T-helper 2 cell treated with Interferon-gamma antibody and Interleukin-4, amounts not matched to agents 5 μg/mL and 100 μg/mL, for 36 hours (primary cell): ENCODE measurements at regions not wholly inside any gene's neighbourhood (a gene's known extent, or its start where the extent isn't known, plus 50 kb on each side); places are given as distances from the start of the nearest gene placed in this dataset.

Source experiments
- DNase-seq: peaks from one replicate; pipeline ENCODE4 v3.0.0; 2021; ENCODE audit warnings: low spot score
- H3K27ac Mint-ChIP-seq: one replicate; pipeline ENCODE4 v1.8.0; 2021; ENCODE audit warnings: mild to moderate bottlenecking, mixed read lengths
- H3K27me3 Mint-ChIP-seq: one replicate; pipeline ENCODE4 v1.8.0; 2021; ENCODE audit warnings: low read depth, mixed read lengths
- H3K36me3 Mint-ChIP-seq: one replicate; pipeline ENCODE4 v1.8.0; 2021; ENCODE audit warnings: low read depth, mixed read lengths
- H3K4me1 Mint-ChIP-seq: one replicate; pipeline ENCODE4 v1.8.0; 2021; ENCODE audit warnings: low read depth, mixed read lengths
- H3K4me3 Mint-ChIP-seq: one replicate; pipeline ENCODE4 v1.8.0; 2022; ENCODE audit warnings: mild to moderate bottlenecking, moderate library complexity, mixed read lengths
- H3K9me3 Mint-ChIP-seq: one replicate; pipeline ENCODE4 v1.8.0; 2021; ENCODE audit warnings: mixed read lengths

GRCh38 chr2:60400462-60401246 lies 152.8 kb downstream of the BCL11A start:
- Mint-ChIP-seq H3K9me3 (no peaks in the 10 kb centered on the region), H3K4me1 (peaks cover 1% of the 10 kb centered on the region), H3K27ac (no peak overlapping the region), H3K27me3 (no peaks in the 10 kb centered on the region), H3K4me3 (no peak overlapping the region), H3K36me3 (no peaks in the 10 kb centered on the region)
- DNase-seq, result no peak

- H3K4me3 Mint-ChIP-seq, result no peak overlapping the region
- no peak for DNase-seq
- H3K27ac Mint-ChIP-seq, result no peak overlapping the region
- no peaks in the 10 kb centered on the region for H3K27me3 Mint-ChIP-seq
- no peaks in the 10 kb centered on the region for H3K9me3 Mint-ChIP-seq
- no peaks in the 10 kb centered on the region for H3K4me1 Mint-ChIP-seq
- H3K36me3 Mint-ChIP-seq, result no peaks in the 10 kb centered on the region
Measured at GRCh38 chr2:60394463-60394862, 159.0 kb downstream of the BCL11A start.

- H3K27ac Mint-ChIP-seq, result no peak overlapping the region
- H3K27me3 Mint-ChIP-seq, result no peaks in the 10 kb centered on the region
- H3K4me3 Mint-ChIP-seq, result no peak overlapping the region
- DNase-seq, result no peak
- H3K4me1 Mint-ChIP-seq, result no peaks in the 10 kb centered on the region
- H3K36me3 Mint-ChIP-seq, result no peaks in the 10 kb centered on the region
- no peaks in the 10 kb centered on the region for H3K9me3 Mint-ChIP-seq
Measured at GRCh38 chr2:60391649-60392375, 161.6 kb downstream of the BCL11A start.

DNA sequence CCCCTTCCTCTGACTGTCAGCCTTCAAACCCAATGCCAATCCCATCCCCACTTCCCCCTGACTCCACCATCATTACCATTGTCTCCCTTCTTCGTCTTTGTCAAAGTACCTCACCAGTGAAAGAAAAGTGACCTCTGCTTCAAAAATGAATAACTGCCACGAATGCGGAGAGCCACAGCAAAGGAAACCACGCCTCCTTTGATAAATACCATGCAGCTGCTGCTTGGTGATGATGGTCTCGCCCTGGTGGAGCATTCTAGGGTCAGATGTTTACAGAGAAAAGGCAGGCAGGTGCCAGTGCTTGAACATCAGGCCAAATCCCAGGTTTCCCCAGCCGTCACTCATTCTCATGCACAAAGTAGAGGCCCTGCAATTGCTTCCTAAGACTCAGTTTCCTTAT lies 162.2 kb downstream of the BCL11A start:
- Mint-ChIP-seq H3K27ac (no peak overlapping the region), H3K4me1 (no peaks in the 10 kb centered on the region), H3K9me3 (no peaks in the 10 kb centered on the region), H3K36me3 (no peaks in the 10 kb centered on the region), H3K27me3 (no peaks in the 10 kb centered on the region), H3K4me3 (no peak overlapping the region)
- no peak for DNase-seq

DNA sequence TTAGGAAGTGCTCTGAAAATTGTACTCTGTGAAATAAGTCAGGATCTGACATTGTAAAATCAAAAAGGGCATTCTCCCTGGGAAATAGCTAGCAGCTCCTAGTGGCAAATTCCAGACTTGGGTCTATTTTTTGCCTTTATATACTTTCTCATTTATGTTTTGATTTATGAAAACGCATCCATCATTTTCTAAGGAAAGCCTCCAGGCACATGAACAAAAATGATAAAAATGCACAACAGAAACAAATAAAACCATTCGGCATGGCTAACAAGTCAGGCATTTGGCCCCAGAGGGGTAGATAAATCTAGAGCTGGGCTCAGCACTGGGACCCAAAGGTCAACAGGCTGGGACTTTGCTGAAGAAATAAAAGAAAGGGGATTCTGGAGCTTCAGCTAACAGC lies 167.0 kb downstream of the BCL11A start:
- Mint-ChIP-seq H3K4me1 (no peaks in the 10 kb centered on the region), H3K27ac (no peak overlapping the region), H3K9me3 (no peaks in the 10 kb centered on the region), H3K4me3 (no peak overlapping the region), H3K36me3 (no peaks in the 10 kb centered on the region), H3K27me3 (no peaks in the 10 kb centered on the region)
- no peak for DNase-seq

DNA sequence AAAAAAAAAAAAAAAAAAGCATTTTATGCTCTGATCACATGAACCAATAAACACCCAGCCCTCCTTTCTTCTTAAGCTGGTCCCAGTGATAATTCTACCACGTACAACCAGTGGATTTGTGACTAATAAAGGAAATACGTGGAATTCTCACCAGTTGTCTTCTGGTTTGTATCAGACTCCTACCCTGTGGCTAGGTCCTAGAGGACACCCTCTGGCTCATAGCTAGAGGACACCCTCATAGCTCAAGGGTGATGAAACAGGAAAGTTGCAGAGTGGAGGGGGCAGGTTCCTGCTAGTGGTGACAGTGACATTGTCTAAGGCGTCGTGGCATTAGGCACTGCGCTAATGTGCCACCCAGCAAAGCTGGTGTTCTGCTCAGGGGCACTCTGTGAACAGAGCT lies 167.8 kb downstream of the BCL11A start:
- DNase-seq, result no peak
- no peaks in the 10 kb centered on the region for H3K9me3 Mint-ChIP-seq
- no peak overlapping the region for H3K27ac Mint-ChIP-seq
- H3K4me1 Mint-ChIP-seq, result no peaks in the 10 kb centered on the region
- no peaks in the 10 kb centered on the region for H3K36me3 Mint-ChIP-seq
- no peaks in the 10 kb centered on the region for H3K27me3 Mint-ChIP-seq
- no peak overlapping the region for H3K4me3 Mint-ChIP-seq

DNA sequence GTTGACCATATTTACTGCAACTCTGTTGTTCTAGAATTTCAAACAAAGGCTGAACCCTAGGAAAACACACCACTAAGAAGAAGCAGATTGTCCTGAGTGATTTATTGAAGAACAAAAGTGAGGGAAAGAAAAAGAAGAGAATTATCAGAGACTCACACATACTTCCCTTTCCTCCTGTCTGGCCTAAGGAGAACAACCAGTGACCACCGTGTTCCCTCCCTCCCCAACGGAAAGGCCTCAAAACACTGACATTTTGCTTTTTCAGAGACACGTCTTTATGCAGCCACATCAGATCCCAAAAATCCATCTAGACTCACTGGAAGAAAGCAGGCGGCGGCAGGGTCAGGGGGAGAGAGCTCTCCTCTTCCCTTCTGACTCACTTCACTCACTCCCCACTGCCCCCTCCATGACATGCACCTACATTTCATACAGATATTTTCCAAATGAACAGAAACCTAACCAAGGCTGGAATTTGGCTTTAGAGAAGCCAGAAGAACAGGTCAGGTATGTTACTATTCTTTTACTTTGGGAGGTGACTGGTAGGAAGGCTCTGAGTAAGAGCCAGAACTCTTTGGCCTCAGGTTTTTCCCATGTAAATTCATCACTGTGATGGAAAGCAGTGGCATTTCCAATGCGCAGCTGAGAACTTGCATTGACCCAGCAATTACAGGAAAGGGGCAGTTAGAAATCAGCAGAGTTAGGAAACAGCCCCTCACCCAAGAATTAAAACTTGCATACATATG lies 169.9 kb downstream of the BCL11A start:
- Mint-ChIP-seq H3K36me3 (no peaks in the 10 kb centered on the region), H3K27ac (no peak overlapping the region), H3K9me3 (no peaks in the 10 kb centered on the region), H3K4me3 (no peak overlapping the region), H3K27me3 (no peaks in the 10 kb centered on the region), H3K4me1 (peaks cover 4% of the 10 kb centered on the region)
- no peak for DNase-seq

GRCh38 chr2:60380411-60380810 lies 173.0 kb downstream of the BCL11A start:
- Mint-ChIP-seq H3K4me3 (no peak overlapping the region), H3K4me1 (peaks cover 4% of the 10 kb centered on the region), H3K36me3 (no peaks in the 10 kb centered on the region), H3K9me3 (no peaks in the 10 kb centered on the region), H3K27ac (no peak overlapping the region), H3K27me3 (peaks cover 2% of the 10 kb centered on the region)
- DNase-seq, result no peak

DNA sequence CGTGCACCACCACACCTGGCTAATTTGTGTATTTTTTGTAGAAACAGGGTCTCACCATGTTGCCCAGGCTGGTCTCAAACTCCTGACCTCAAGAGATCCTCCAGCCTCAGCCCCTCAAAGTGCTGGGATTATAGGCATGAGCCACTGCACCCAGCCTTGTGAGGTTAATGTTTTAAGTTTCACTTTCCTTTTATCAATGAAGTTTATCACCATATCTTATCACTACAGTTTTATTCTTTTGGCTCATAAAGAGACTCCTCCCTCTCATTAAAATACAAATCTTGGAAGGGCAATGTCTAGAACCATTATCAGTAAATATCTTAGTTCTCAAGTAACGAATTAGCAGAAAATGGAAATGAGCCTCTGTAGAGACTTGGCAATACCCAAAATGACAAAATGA lies 173.8 kb downstream of the BCL11A start:
- Mint-ChIP-seq H3K36me3 (no peaks in the 10 kb centered on the region), H3K27ac (no peak overlapping the region), H3K4me1 (peaks cover 4% of the 10 kb centered on the region), H3K27me3 (peaks cover 2% of the 10 kb centered on the region), H3K4me3 (no peak overlapping the region), H3K9me3 (no peaks in the 10 kb centered on the region)
- DNase-seq, result no peak

- Mint-ChIP-seq H3K4me3 (no peak overlapping the region), H3K27me3 (peaks cover 2% of the 10 kb centered on the region), H3K27ac (no peak overlapping the region), H3K36me3 (no peaks in the 10 kb centered on the region), H3K4me1 (peaks cover 4% of the 10 kb centered on the region), H3K9me3 (no peaks in the 10 kb centered on the region)
- no peak for DNase-seq
Measured at GRCh38 chr2:60379216-60379615, 174.2 kb downstream of the BCL11A start.

DNA sequence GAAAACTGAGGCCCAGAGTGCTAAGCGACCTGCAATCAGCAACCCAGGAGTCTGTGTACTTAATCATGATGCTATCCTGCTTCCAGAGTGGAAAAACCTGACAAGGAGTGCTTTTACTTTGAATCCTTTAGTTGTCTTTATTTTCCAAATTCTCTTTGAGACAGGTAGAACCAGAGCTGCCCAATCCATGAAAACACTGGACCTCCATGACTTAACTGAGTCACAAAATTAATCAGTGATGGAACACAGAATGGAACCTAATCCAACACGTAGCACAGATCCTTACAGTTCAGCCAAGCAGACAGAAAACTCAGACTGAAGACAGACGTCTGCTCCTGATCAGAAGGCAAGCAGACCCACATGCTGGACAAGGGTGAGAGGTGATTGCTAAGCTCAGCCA lies 175.6 kb downstream of the BCL11A start:
- Mint-ChIP-seq H3K4me3 (no peak overlapping the region), H3K27ac (no peak overlapping the region), H3K36me3 (no peaks in the 10 kb centered on the region), H3K27me3 (peaks cover 2% of the 10 kb centered on the region), H3K9me3 (no peaks in the 10 kb centered on the region), H3K4me1 (peaks cover 4% of the 10 kb centered on the region)
- no peak for DNase-seq

- Mint-ChIP-seq H3K27ac (no peak overlapping the region), H3K36me3 (no peaks in the 10 kb centered on the region)
- no peak for DNase-seq
Measured at GRCh38 chr2:60376252-60376651, 177.2 kb downstream of the BCL11A start.

GRCh38 chr2:60371681-60372080 lies 181.8 kb downstream of the BCL11A start:
- Mint-ChIP-seq H3K4me1 (no peaks in the 10 kb centered on the region), H3K4me3 (no peak overlapping the region), H3K9me3 (no peaks in the 10 kb centered on the region), H3K27me3 (peaks cover 4% of the 10 kb centered on the region), H3K36me3 (no peaks in the 10 kb centered on the region), H3K27ac (no peak overlapping the region)
- DNase-seq, result no peak

More at GRCh38 chr2:60376252-60376651, 177.2 kb downstream of the BCL11A start:
- Mint-ChIP-seq H3K27me3 (peaks cover 2% of the 10 kb centered on the region), H3K4me3 (no peak overlapping the region), H3K4me1 (peaks cover 4% of the 10 kb centered on the region), H3K9me3 (no peaks in the 10 kb centered on the region)

DNA sequence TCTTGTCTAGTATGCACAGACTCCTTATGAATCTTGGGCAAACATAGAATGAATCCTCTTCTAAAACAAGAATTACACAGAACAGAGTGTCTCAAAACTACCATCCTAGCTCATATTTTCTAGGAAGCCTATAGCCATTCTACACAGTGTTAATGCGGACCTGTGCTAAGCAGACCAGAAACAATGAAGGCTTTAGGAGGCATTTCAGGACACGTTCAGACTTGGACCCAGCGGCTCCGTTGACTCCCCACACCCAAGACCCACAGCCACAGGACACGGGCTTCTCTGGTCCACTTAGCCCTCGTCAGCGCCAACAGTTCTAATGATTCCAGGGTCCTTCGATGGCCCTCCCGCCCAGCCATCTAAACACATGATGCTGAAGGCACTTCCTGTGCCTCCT lies 182.2 kb downstream of the BCL11A start:
- no peak for DNase-seq
- Mint-ChIP-seq H3K36me3 (no peaks in the 10 kb centered on the region), H3K4me1 (no peaks in the 10 kb centered on the region), H3K27ac (no peak overlapping the region), H3K4me3 (no peak overlapping the region), H3K9me3 (no peaks in the 10 kb centered on the region), H3K27me3 (peaks cover 4% of the 10 kb centered on the region)
